ENCODE measurements at regions not wholly inside any gene's neighbourhood (a gene's known extent, or its start where the extent isn't known, plus 50 kb on each side); places are given as distances from the start of the nearest gene placed in this dataset.

- no peak for TF ChIP-seq POLR2AphosphoS5 (IDR thresholded peaks at IDR 0.05; ENCODE audit: low read depth, low read length)
- TF ChIP-seq MXI1 (IDR thresholded peaks at IDR 0.05; ENCODE audit: low read depth, low read length): no peak
- TF ChIP-seq CTCF (IDR thresholded peaks at IDR 0.05): no peak
- TF ChIP-seq CHD2 (IDR thresholded peaks at IDR 0.05; ENCODE audit: low read length, partially characterized antibody): no peak
- TF ChIP-seq MAX (IDR thresholded peaks at IDR 0.05; ENCODE audit: low read depth): no peak
- no peak for TF ChIP-seq FOXM1 (IDR thresholded peaks at IDR 0.05; ENCODE audit: low read depth)
- no peak for TF ChIP-seq GABPA (IDR thresholded peaks at IDR 0.05; ENCODE audit: low read depth)
- TF ChIP-seq EP300 (IDR thresholded peaks at IDR 0.05; ENCODE audit: borderline replicate concordance in 1 of 2, low read depth in 1 of 2, low read length in 1 of 2): no peak
Measured at GRCh38 chr20:29443819-29444218, 1813.6 kb upstream of the DEFB115 start.
